ENCODE measurements at regions not wholly inside any gene's neighbourhood (a gene's known extent, or its start where the extent isn't known, plus 50 kb on each side); places are given as distances from the start of the nearest gene placed in this dataset.

- Histone ChIP-seq H3K79me2 (no peaks in the 10 kb centered on the region), H3K9me2 (replicated peaks; ENCODE audit: insufficient read depth) (no peaks in the 10 kb centered on the region), H4K20me1 (ENCODE audit: insufficient read depth, poor library complexity, severe bottlenecking) (no peaks in the 10 kb centered on the region), H3K27me3 (no peaks in the 10 kb centered on the region), H3K27ac (no peak overlapping the region), H3K36me3 (replicated peaks; ENCODE audit: insufficient read depth, low read depth) (no peaks in the 10 kb centered on the region), H3K4me2 (no peak overlapping the region), H2AFZ (no peak overlapping the region), H3K4me3 (no peak overlapping the region), H3K4me1 (ENCODE audit: insufficient read depth) (no peaks in the 10 kb centered on the region), H3K9me3 (ENCODE audit: low read depth) (no peaks in the 10 kb centered on the region)
- TF ChIP-seq, protein P1, sequence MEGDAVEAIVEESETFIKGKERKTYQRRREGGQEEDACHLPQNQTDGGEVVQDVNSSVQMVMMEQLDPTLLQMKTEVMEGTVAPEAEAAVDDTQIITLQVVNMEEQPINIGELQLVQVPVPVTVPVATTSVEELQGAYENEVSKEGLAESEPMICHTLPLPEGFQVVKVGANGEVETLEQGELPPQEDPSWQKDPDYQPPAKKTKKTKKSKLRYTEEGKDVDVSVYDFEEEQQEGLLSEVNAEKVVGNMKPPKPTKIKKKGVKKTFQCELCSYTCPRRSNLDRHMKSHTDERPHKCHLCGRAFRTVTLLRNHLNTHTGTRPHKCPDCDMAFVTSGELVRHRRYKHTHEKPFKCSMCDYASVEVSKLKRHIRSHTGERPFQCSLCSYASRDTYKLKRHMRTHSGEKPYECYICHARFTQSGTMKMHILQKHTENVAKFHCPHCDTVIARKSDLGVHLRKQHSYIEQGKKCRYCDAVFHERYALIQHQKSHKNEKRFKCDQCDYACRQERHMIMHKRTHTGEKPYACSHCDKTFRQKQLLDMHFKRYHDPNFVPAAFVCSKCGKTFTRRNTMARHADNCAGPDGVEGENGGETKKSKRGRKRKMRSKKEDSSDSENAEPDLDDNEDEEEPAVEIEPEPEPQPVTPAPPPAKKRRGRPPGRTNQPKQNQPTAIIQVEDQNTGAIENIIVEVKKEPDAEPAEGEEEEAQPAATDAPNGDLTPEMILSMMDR (IDR thresholded peaks at IDR 0.05; ENCODE audit: poor library complexity), result no peak
- TF ChIP-seq EZH2 (IDR thresholded peaks at IDR 0.05; ENCODE audit: borderline replicate concordance) (no peak), EZH2phosphoT487 (IDR thresholded peaks at IDR 0.05; ENCODE audit: low read depth, severe bottlenecking, unreplicated experiment) (no peak)
- DNase-seq (ENCODE audit: low spot score), result no peak
- WGBS (ENCODE audit: low lambda C conversion rate, missing lambda C conversion rate), result 95% methylated on average over 3 of the region's 3 CpGs
Measured at GRCh38 chr5:130666462-130666861, 498.6 kb downstream of the HINT1 start.

DNA sequence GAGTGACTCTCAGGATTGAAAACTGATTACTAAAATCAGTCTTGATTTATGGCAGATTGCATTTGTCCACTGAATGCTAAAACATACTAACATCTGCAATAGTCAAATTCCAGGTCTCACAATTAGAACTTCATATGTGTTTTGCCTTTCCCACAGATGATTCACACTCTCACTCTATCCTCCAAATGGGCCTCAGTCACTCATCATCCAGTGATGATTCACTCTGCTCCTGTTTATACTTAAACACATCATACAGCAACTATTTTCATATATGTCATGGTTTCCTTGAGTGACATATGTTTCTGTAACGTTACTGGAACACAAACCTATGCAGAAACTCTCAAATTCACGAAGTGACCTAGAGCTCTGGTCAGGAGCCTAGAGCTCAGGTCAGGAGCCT lies 512.9 kb downstream of the HINT1 start:
- Histone ChIP-seq H3K27me3 (no peaks in the 10 kb centered on the region), H3K4me2 (no peak overlapping the region), H3K4me3 (no peak overlapping the region), H3K27ac (no peak overlapping the region), H3K9me3 (ENCODE audit: low read depth) (no peaks in the 10 kb centered on the region), H3K36me3 (replicated peaks; ENCODE audit: insufficient read depth, low read depth) (no peaks in the 10 kb centered on the region), H3K9me2 (replicated peaks; ENCODE audit: insufficient read depth) (no peaks in the 10 kb centered on the region), H4K20me1 (ENCODE audit: insufficient read depth, poor library complexity, severe bottlenecking) (no peaks in the 10 kb centered on the region), H2AFZ (no peak overlapping the region), H3K4me1 (ENCODE audit: insufficient read depth) (no peaks in the 10 kb centered on the region), H3K79me2 (no peaks in the 10 kb centered on the region)
- peak; percentile 18 for DNase-seq (ENCODE audit: low spot score)
- TF ChIP-seq EZH2phosphoT487 (IDR thresholded peaks at IDR 0.05; ENCODE audit: low read depth, severe bottlenecking, unreplicated experiment), result no peak
- TF ChIP-seq, protein P1 (IDR thresholded peaks at IDR 0.05; ENCODE audit: poor library complexity), result no peak
- TF ChIP-seq EZH2 (IDR thresholded peaks at IDR 0.05; ENCODE audit: borderline replicate concordance), result no peak
- 68% methylated on average over 2 of the region's 2 CpGs for WGBS (ENCODE audit: low lambda C conversion rate, missing lambda C conversion rate)

- no peak overlapping the region for H3K27ac ChIP-seq
- no peaks in the 10 kb centered on the region for H4K20me1 ChIP-seq (ENCODE audit: insufficient read depth, poor library complexity, severe bottlenecking)
- no peaks in the 10 kb centered on the region for H3K27me3 ChIP-seq
- no peaks in the 10 kb centered on the region for H3K36me3 ChIP-seq (replicated peaks; ENCODE audit: insufficient read depth, low read depth)
- no peaks in the 10 kb centered on the region for H3K4me1 ChIP-seq (ENCODE audit: insufficient read depth)
- H3K4me2 ChIP-seq, result no peak overlapping the region
- 79% methylated on average over 1 of the region's 1 CpG for WGBS (ENCODE audit: low lambda C conversion rate, missing lambda C conversion rate)
- H3K9me2 ChIP-seq (replicated peaks; ENCODE audit: insufficient read depth), result no peaks in the 10 kb centered on the region
- no peaks in the 10 kb centered on the region for H3K9me3 ChIP-seq (ENCODE audit: low read depth)
- no peak overlapping the region for H3K4me3 ChIP-seq
- no peak for TF ChIP-seq EZH2phosphoT487 (IDR thresholded peaks at IDR 0.05; ENCODE audit: low read depth, severe bottlenecking, unreplicated experiment)
- TF ChIP-seq EZH2 (IDR thresholded peaks at IDR 0.05; ENCODE audit: borderline replicate concordance), result no peak
- TF ChIP-seq, protein P1 (IDR thresholded peaks at IDR 0.05; ENCODE audit: poor library complexity), result no peak
- DNase-seq (ENCODE audit: low spot score), result no peak
- no peak overlapping the region for H2AFZ ChIP-seq
- H3K79me2 ChIP-seq, result no peaks in the 10 kb centered on the region
Measured at GRCh38 chr5:130651440-130651839, 513.6 kb downstream of the HINT1 start.

- no peaks in the 10 kb centered on the region for H3K79me2 ChIP-seq
- no peak overlapping the region for H3K4me3 ChIP-seq
- no peak overlapping the region for H3K4me2 ChIP-seq
- H2AFZ ChIP-seq, result no peak overlapping the region
- no peaks in the 10 kb centered on the region for H3K27me3 ChIP-seq
- no peaks in the 10 kb centered on the region for H4K20me1 ChIP-seq (ENCODE audit: insufficient read depth, poor library complexity, severe bottlenecking)
- DNase-seq (ENCODE audit: low spot score), result no peak
- no peaks in the 10 kb centered on the region for H3K9me3 ChIP-seq (ENCODE audit: low read depth)
- 92% methylated on average over 5 of the region's 5 CpGs for WGBS (ENCODE audit: low lambda C conversion rate, missing lambda C conversion rate)
- H3K9me2 ChIP-seq (replicated peaks; ENCODE audit: insufficient read depth), result no peaks in the 10 kb centered on the region
- no peaks in the 10 kb centered on the region for H3K4me1 ChIP-seq (ENCODE audit: insufficient read depth)
- H3K36me3 ChIP-seq (replicated peaks; ENCODE audit: insufficient read depth, low read depth), result no peaks in the 10 kb centered on the region
- TF ChIP-seq, protein P1 (IDR thresholded peaks at IDR 0.05; ENCODE audit: poor library complexity), result no peak
- no peak for TF ChIP-seq EZH2 (IDR thresholded peaks at IDR 0.05; ENCODE audit: borderline replicate concordance)
- TF ChIP-seq EZH2phosphoT487 (IDR thresholded peaks at IDR 0.05; ENCODE audit: low read depth, severe bottlenecking, unreplicated experiment), result no peak
- no peak overlapping the region for H3K27ac ChIP-seq
Measured at GRCh38 chr5:130643321-130643720, 521.7 kb downstream of the HINT1 start.

Data from hepatocyte (in vitro differentiated cells).